Activated CD8-positive, alpha-beta memory T cell treated with anti-CD3 and anti-CD28 coated beads, Interleukin-2, amount 10 ng/mL, durations not matched to agents 7 days and 5 days (primary cell): ENCODE measurements at regions not wholly inside any gene's neighbourhood (a gene's known extent, or its start where the extent isn't known, plus 50 kb on each side); places are given as distances from the start of the nearest gene placed in this dataset.

ENCODE experiments used
- ATAC-seq: fragments of 150-1000 bp; cut with Tn5 transposase; one replicate; pipeline ENCODE4 v1.10.0; 2021; ENCODE audit warnings: moderate library complexity
- CTCF ChIA-PET: fragments of 350-600 bp; sonication (Branson Sonifier 250); formaldehyde crosslinking; loops from one replicate; lab custom pipeline; 2021; ENCODE audit warnings: antibody characterized with exemption; lab: Charles Lee
- DNase-seq: peaks from one replicate; pipeline ENCODE4 v3.0.0-alpha.2; 2020
- H3K27ac Mint-ChIP-seq: one replicate; pipeline ENCODE4 v1.8.0; 2021; ENCODE audit warnings: mild to moderate bottlenecking, mixed read lengths
- H3K27me3 Mint-ChIP-seq: one replicate; pipeline ENCODE4 v1.8.0; 2021; ENCODE audit warnings: mixed read lengths
- H3K36me3 Mint-ChIP-seq: one replicate; pipeline ENCODE4 v1.8.0; 2021; ENCODE audit warnings: mild to moderate bottlenecking, mixed read lengths
- H3K4me1 Mint-ChIP-seq: one replicate; pipeline ENCODE4 v1.8.0; 2021; ENCODE audit warnings: mixed read lengths
- H3K4me3 Mint-ChIP-seq: one replicate; pipeline ENCODE4 v1.8.0; 2021; ENCODE audit warnings: mild to moderate bottlenecking, moderate library complexity, mixed read lengths
- H3K9me3 Mint-ChIP-seq: one replicate; pipeline ENCODE4 v1.8.0; 2022; ENCODE audit warnings: low read depth, mixed read lengths

DNA sequence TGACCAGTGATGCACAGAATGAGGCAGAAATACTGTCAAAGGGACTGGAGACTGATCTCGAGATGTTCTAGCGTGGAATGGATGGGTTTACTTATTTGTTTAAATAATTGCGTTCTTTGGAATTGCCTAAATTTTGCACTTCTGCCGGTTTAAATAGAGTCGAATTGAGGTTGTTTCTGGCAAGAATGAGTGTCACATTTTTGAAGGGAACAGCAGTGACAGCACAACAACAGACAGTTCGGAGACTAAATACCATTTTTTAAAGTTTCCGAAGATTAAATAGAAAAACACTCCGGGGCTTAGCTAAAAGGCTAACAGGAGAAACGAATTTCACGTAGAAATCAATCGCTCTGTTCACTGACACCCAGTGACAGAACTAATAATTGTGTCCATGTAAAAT, 969.2 kb upstream of the RBFOX1 start:
- H3K27me3 Mint-ChIP-seq, result no peaks in the 10 kb centered on the region
- H3K27ac Mint-ChIP-seq, result no peak overlapping the region
- ATAC-seq (no peak), DNase-seq (no peak)
- H3K9me3 Mint-ChIP-seq, result peaks cover 7% of the 10 kb centered on the region
- CTCF ChIA-PET, result no interaction called here
- no peaks in the 10 kb centered on the region for H3K4me1 Mint-ChIP-seq
- no peaks in the 10 kb centered on the region for H3K36me3 Mint-ChIP-seq
- H3K4me3 Mint-ChIP-seq, result no peak overlapping the region

DNA sequence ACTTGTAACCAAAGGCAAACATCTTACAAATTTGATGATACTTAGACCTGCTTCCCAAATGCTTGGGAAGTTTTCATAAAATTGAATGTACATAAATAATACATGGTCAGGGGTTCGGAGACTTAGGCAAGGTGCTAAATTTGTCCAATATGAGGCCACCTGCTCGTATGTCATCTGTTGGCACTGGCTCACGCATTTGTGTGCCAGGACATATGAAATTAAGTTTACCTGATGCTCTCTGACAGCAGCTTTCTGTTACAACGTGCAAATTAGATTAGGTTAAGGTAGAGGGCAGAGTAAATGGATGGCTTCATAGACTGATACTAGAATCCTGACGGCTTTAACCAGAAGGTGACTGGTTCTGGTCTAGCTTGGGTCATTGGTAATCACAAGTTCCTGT, 970.3 kb upstream of the RBFOX1 start:
- no peak for ATAC-seq

DNA sequence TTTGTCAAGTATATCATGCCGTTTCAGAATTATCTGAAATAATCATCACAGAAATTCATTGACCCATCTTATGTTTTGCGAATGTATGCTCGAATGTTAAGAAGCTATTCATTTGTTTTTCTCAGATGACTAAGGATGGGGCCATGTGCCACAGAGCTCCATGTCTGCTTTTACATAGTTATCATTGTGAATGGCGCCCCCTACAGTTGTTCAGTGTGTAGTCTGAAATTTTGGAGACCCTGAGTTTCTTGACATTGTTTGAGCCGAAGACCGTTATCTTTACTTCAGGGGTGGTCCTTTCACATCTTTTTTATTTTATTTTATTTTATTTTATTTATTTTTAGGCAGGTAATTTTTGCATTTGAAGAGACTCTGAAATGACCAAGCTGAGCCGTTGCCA, 972.0 kb upstream of the RBFOX1 start:
- H3K36me3 Mint-ChIP-seq, result no peaks in the 10 kb centered on the region
- peaks cover 4% of the 10 kb centered on the region for H3K9me3 Mint-ChIP-seq
- CTCF ChIA-PET, result no interaction called here
- H3K4me1 Mint-ChIP-seq, result no peaks in the 10 kb centered on the region
- ATAC-seq (no peak), DNase-seq (no peak)
- H3K4me3 Mint-ChIP-seq, result no peak overlapping the region
- no peak overlapping the region for H3K27ac Mint-ChIP-seq
- no peaks in the 10 kb centered on the region for H3K27me3 Mint-ChIP-seq

More for the DNA sequence above, 970.3 kb upstream of the RBFOX1 start:
- no peak overlapping the region for H3K4me3 Mint-ChIP-seq
- H3K4me1 Mint-ChIP-seq, result no peaks in the 10 kb centered on the region
- no peaks in the 10 kb centered on the region for H3K36me3 Mint-ChIP-seq
- H3K27me3 Mint-ChIP-seq, result no peaks in the 10 kb centered on the region
- peaks cover 4% of the 10 kb centered on the region for H3K9me3 Mint-ChIP-seq
- DNase-seq, result no peak
- CTCF ChIA-PET, result no interaction called here
- H3K27ac Mint-ChIP-seq, result no peak overlapping the region

DNA sequence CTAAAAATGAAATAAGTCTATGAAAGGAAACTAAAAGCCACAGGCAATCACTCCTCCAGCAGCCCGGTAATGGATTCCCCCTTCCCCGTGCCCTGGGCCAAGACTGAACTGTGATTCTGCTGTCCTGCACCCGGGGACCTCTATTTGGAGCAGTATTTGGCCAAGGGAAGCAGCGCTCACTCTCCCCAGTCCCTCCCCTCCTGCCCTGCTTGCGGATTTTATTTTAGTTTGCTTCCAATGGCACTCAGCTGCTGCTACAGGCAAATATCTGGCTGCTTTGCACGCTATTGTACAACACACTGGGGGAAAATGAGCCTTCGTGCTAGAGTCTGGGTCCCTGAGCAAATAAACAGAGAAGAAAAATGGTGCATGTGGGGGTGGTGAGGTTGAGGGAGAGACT, 975.7 kb upstream of the RBFOX1 start:
- Mint-ChIP-seq H3K27ac (no peak overlapping the region), H3K4me3 (no peak overlapping the region), H3K36me3 (no peaks in the 10 kb centered on the region), H3K9me3 (peaks cover 6% of the 10 kb centered on the region), H3K4me1 (no peaks in the 10 kb centered on the region), H3K27me3 (no peaks in the 10 kb centered on the region)
- CTCF ChIA-PET, result no interaction called here
- ATAC-seq, result no peak
- DNase-seq, result no peak

DNA sequence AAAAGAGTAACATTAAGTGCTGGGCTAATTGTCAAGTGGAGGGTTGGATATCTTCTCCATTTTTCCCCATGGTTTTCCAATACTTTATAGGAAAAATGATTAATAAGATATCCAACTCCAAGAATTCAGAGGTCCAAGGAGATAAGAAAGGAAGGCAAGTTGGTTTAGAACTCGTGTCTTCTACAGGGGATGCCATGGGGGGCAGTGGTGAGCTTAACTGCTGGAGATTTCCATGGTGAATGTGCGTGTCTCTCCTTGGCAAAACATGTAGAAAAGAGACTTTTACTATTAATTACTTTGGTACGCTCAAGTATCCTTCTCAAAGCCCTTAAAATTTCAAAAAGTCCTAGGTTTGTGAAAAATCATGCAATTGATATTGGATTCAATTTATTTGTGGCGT, 982.9 kb upstream of the RBFOX1 start:
- CTCF ChIA-PET, result no interaction called here
- DNase-seq (no peak), ATAC-seq (no peak)
- no peaks in the 10 kb centered on the region for H3K4me1 Mint-ChIP-seq
- no peak overlapping the region for H3K4me3 Mint-ChIP-seq
- peaks cover 8% of the 10 kb centered on the region for H3K9me3 Mint-ChIP-seq
- no peaks in the 10 kb centered on the region for H3K36me3 Mint-ChIP-seq
- H3K27me3 Mint-ChIP-seq, result no peaks in the 10 kb centered on the region
- H3K27ac Mint-ChIP-seq, result no peak overlapping the region

DNA sequence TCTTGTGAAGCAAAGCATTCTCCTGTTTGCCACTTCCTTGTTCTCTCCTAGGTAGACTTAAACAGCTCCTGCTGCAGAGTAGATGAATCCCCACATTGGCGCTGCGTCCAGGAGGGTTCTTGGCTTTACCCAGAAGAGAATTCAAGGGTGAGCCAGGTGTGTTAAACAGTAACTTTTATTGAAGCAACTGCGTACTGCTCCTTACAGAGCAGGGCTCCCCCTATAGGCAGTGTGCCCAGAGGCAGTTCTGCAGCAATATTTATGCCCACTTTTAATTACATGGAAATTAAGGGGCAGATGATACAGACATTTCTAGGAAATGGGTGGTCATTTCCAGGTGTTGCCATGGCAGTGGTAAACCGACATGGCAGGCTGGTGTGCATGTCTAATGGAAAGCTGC, 987.6 kb upstream of the RBFOX1 start:
- CTCF ChIA-PET, result no interaction called here
- Mint-ChIP-seq H3K4me3 (no peak overlapping the region), H3K27me3 (no peaks in the 10 kb centered on the region), H3K27ac (no peak overlapping the region), H3K36me3 (no peaks in the 10 kb centered on the region), H3K4me1 (no peaks in the 10 kb centered on the region), H3K9me3 (peaks cover 9% of the 10 kb centered on the region)
- ATAC-seq (no peak), DNase-seq (no peak)

DNA sequence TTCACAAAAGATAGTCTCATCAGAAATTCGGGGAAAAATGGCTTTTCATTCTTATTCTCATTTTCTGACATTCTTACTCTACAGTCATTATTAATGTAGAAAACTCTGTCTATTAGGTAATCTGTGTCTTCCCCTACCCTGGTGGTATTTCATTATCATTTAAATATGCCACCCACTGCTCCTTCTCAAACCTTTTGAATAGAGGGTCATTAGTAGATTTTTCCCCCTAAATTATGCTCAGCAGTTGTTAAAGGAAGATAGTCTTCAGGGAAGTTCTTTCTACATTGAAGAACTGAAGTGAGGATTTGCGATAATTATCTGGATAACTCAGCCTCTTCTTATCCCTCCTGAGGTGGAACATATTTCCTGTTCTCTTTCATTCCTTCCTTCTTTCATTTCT, 989.5 kb upstream of the RBFOX1 start:
- H3K27me3 Mint-ChIP-seq, result no peaks in the 10 kb centered on the region
- H3K36me3 Mint-ChIP-seq, result no peaks in the 10 kb centered on the region
- H3K4me3 Mint-ChIP-seq, result no peak overlapping the region
- ATAC-seq (no peak), DNase-seq (no peak)
- no peak overlapping the region for H3K27ac Mint-ChIP-seq
- H3K9me3 Mint-ChIP-seq, result peaks cover 11% of the 10 kb centered on the region
- no peaks in the 10 kb centered on the region for H3K4me1 Mint-ChIP-seq
- CTCF ChIA-PET, result no interaction called here

DNA sequence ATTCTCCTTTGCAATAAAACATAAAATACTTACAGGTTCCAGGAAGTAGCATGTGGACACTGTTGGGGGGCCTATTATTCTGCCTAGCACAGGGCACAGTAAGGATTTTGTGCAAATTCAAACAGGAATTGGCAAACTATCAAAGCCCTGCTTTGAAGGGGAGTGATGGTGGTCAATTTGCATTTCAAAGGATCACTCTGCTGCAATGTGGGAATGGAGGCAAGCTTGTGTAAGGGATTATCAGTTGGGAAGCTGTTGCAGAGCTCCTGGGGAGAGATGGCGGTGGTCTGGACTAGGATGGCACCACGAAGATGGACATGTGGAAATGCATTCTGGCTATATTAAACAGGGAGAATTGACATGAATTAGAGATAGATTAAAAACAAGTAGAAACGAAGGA, 990.7 kb upstream of the RBFOX1 start:
- DNase-seq (no peak), ATAC-seq (no peak)
- no peaks in the 10 kb centered on the region for H3K27me3 Mint-ChIP-seq
- H3K36me3 Mint-ChIP-seq, result no peaks in the 10 kb centered on the region
- CTCF ChIA-PET, result no interaction called here
- H3K4me3 Mint-ChIP-seq, result no peak overlapping the region
- H3K4me1 Mint-ChIP-seq, result no peaks in the 10 kb centered on the region
- peaks cover 9% of the 10 kb centered on the region for H3K9me3 Mint-ChIP-seq
- H3K27ac Mint-ChIP-seq, result no peak overlapping the region

DNA sequence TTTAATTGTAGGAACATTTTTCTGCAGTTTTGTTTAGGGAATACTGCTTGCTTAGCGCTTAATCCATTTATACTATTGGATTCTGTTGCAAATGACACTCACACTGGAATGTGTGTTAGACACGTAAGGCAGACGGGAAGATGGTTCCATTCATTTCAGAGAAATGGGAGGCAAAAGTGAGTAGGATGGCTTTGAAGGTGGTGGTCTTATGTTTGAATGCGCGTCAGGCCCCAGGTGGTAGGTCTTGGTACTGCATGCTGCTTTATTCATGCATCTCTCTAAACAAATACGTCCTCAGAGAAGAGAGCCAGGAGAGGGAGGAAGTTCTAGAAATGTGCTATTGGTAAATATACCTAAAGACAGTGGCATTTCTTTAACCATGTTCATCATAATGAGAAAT, 997.6 kb upstream of the RBFOX1 start:
- Mint-ChIP-seq H3K9me3 (peaks cover 8% of the 10 kb centered on the region), H3K27ac (no peak overlapping the region), H3K4me3 (no peak overlapping the region), H3K27me3 (no peaks in the 10 kb centered on the region), H3K4me1 (no peaks in the 10 kb centered on the region), H3K36me3 (no peaks in the 10 kb centered on the region)
- ATAC-seq (no peak), DNase-seq (no peak)
- CTCF ChIA-PET, result no interaction called here

DNA sequence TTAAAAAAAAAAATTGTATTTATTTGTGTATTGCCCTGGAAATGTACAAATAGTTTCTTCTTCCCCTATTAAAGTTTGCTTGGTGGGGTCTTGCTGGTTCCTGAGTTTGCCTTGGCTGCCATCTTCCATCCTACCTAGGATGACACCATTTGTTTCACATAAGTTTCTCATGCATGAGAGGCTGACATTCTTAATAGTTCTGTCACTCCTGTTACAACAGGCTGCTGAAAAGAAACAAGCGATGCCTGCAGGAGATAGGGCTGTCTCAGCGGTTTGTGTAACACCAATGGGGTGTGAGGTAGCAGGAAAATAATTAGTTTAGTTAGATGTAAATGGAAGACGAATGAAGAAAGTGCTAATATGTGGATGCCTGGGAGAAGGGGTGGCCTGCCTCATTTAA, 1000.9 kb upstream of the RBFOX1 start:
- Mint-ChIP-seq H3K4me3 (no peak overlapping the region), H3K9me3 (peaks cover 10% of the 10 kb centered on the region), H3K4me1 (no peaks in the 10 kb centered on the region), H3K27me3 (no peaks in the 10 kb centered on the region), H3K27ac (no peak overlapping the region), H3K36me3 (no peaks in the 10 kb centered on the region)
- DNase-seq (no peak), ATAC-seq (no peak)
- CTCF ChIA-PET, result no interaction called here

DNA sequence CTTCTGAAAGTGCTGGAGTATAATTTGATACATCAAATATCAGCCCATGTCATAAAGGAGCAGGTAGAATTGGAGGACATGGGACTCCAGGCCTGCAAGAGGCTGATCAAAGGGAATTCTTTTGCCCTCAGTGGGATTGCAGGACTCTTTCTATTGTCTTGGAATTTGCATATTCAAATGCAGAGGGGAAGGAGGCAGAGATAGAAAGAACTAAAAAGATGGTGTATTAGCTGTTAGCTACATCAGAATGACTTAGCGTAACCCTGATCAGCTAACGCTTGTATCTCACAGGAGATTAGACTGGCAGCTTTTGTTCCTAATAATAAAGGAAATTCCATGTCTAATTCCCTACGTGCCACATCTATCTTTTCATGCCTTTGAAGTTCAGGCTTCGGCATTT, 1014.7 kb upstream of the RBFOX1 start:
- no peak for DNase-seq
- H3K36me3 Mint-ChIP-seq, result no peaks in the 10 kb centered on the region
- ATAC-seq, result no peak
- H3K27me3 Mint-ChIP-seq, result no peaks in the 10 kb centered on the region
- CTCF ChIA-PET, result no interaction called here
- H3K4me1 Mint-ChIP-seq, result no peaks in the 10 kb centered on the region
- no peak overlapping the region for H3K4me3 Mint-ChIP-seq
- no peak overlapping the region for H3K27ac Mint-ChIP-seq
- H3K9me3 Mint-ChIP-seq, result peaks cover 8% of the 10 kb centered on the region

DNA sequence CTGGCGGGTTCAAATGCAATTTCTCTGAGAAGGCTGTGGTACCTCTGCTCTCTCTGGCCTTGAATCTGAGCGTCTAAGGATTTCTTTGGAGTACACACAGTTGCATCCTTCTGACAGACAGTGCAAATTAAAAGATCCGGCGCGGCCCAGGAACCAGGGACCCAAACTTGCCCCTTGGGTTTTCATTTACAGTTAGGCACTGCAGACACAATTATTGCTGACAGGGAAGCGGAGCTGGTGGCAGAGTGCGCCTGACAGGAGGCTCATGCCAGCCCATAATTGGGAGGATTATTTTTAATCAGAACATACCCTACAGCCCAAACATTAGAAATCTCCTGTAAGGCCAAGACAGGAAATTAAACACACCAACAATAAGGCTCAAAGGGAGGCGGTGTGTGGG, 1023.4 kb upstream of the RBFOX1 start:
- H3K4me1 Mint-ChIP-seq, result no peaks in the 10 kb centered on the region
- no peak overlapping the region for H3K27ac Mint-ChIP-seq
- H3K4me3 Mint-ChIP-seq, result no peak overlapping the region
- DNase-seq (no peak), ATAC-seq (no peak)
- H3K9me3 Mint-ChIP-seq, result peaks cover 12% of the 10 kb centered on the region
- CTCF ChIA-PET, result no interaction called here
- H3K27me3 Mint-ChIP-seq, result no peaks in the 10 kb centered on the region
- no peaks in the 10 kb centered on the region for H3K36me3 Mint-ChIP-seq

DNA sequence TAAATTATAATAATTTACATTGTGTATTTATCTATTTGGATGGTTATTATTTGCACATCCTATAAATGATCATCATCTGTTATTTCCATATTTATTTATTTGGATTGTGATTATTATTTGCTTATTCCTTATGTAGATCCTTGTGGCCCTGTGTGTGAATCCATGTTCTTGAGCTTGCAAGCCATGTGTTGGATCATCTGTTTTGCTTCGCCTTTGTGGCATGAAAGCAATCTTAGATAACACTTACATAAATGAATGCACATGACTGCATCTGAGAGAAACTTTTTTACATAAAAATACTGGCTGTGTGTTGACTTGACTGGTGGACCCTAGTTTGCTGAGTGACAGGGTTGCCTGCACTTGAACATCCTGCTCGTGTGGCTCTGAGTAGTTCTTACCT, 1024.5 kb upstream of the RBFOX1 start:
- H3K27me3 Mint-ChIP-seq, result no peaks in the 10 kb centered on the region
- H3K4me1 Mint-ChIP-seq, result no peaks in the 10 kb centered on the region
- H3K36me3 Mint-ChIP-seq, result no peaks in the 10 kb centered on the region
- H3K4me3 Mint-ChIP-seq, result no peak overlapping the region
- CTCF ChIA-PET, result no interaction called here
- DNase-seq, result no peak
- H3K27ac Mint-ChIP-seq, result no peak overlapping the region
- peaks cover 9% of the 10 kb centered on the region for H3K9me3 Mint-ChIP-seq
- no peak for ATAC-seq

DNA sequence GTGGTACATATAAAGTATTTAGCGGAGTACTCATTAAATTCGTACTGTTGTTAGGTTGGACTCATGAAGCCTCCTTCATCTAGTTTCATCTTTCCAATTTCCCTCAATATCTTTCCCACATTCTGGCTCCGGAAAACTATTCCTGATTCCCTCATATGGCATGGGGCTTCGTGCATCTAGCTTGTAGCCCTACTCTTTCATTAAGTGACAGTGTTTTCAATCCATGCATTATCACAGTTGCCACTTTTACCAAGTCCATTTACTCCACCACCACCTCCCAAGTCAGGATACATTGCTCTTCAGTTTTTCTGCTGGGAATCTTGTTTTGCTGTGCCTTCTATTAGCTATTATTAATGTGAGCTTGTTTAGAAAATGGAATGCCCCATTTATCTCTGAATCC, 1032.1 kb upstream of the RBFOX1 start:
- no peak for ATAC-seq
- H3K27ac Mint-ChIP-seq, result no peak overlapping the region

DNA sequence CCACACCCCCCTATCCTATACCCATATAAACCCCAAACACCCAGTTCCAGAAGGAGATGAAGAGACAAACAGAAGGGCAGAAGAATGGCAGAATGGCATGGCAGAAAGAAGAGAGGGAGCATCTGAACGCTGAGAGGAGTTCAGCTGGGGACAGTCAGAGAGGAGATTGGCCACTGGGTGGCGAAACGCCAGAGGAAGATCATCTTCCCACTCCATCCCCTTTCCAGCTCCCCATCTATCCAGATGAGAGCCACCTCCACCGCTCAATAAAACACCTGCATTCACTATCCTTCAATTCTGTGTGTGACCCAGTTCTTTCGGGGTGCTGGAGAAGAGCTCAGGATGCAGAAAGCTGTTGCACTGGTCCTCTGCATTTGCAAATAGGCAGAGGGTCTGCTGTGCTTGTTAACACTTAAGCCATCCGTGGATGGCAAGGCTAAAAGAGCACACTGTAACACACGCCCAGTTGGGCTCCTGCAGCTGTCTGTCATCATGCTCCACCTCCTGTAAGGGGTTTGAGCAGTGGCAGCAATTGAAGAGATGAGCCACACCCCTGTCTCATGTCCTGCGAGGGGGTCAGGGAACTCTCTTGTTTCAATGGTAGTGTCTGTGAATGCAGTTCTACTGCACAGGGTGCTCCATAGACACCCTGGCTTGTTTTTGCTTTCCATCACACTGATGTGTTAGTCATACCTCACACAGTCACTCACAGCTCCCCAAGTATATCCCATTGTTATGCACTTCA, 1034.8 kb upstream of the RBFOX1 start:
- H3K36me3 Mint-ChIP-seq, result no peaks in the 10 kb centered on the region
- H3K27me3 Mint-ChIP-seq, result no peaks in the 10 kb centered on the region
- no peak overlapping the region for H3K4me3 Mint-ChIP-seq
- H3K4me1 Mint-ChIP-seq, result no peaks in the 10 kb centered on the region
- no peak for DNase-seq
- H3K27ac Mint-ChIP-seq, result no peak overlapping the region
- CTCF ChIA-PET, result no interaction called here
- ATAC-seq, result no peak
- peaks cover 6% of the 10 kb centered on the region for H3K9me3 Mint-ChIP-seq

More for the DNA sequence above, 1032.1 kb upstream of the RBFOX1 start:
- H3K36me3 Mint-ChIP-seq, result no peaks in the 10 kb centered on the region
- H3K4me3 Mint-ChIP-seq, result no peak overlapping the region
- peaks cover 9% of the 10 kb centered on the region for H3K9me3 Mint-ChIP-seq
- H3K27me3 Mint-ChIP-seq, result no peaks in the 10 kb centered on the region
- DNase-seq, result no peak
- H3K4me1 Mint-ChIP-seq, result no peaks in the 10 kb centered on the region
- CTCF ChIA-PET, result no interaction called here
